ENCODE measurements at regions not wholly inside any gene's neighbourhood (a gene's known extent, or its start where the extent isn't known, plus 50 kb on each side); places are given as distances from the start of the nearest gene placed in this dataset.
A peak's percentile ranks its signal among the peaks of the same experiment; 100 is the strongest.

DNA sequence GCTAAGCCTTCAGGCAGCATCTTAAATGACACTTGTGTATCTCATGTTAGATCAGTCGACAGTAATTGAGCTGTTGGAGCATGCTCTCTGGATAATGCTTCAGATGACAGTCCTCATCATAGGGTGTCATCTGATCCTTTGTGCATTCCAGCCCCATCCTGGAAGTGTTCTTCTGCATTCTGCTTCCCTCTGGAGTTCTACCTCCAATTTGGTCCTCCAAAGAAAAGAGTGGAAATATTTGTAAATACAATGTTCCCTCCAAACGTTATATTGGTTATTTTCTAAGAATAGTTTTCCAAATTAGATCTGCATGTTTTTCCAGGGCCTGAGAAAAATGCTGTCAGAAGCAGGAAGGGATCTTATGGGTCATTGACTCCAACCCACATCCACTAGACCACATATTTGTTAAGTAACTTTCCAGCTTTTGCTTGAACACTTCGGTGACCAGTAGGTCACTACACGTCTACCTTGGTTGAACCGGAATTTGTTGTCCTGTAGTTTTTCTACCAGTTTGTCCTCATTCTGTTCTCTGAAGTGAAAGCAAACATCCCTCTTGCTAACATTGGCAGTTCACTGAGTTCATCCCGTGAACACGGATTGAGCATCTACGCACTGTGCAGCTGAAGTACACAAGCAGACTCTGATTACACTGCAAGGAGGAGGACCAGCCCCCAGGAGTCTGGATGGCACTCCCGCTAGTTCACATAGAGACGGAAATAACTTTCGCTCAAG is 136.0 kb downstream of the TLR5 start:
- TF ChIP-seq, protein P1, sequence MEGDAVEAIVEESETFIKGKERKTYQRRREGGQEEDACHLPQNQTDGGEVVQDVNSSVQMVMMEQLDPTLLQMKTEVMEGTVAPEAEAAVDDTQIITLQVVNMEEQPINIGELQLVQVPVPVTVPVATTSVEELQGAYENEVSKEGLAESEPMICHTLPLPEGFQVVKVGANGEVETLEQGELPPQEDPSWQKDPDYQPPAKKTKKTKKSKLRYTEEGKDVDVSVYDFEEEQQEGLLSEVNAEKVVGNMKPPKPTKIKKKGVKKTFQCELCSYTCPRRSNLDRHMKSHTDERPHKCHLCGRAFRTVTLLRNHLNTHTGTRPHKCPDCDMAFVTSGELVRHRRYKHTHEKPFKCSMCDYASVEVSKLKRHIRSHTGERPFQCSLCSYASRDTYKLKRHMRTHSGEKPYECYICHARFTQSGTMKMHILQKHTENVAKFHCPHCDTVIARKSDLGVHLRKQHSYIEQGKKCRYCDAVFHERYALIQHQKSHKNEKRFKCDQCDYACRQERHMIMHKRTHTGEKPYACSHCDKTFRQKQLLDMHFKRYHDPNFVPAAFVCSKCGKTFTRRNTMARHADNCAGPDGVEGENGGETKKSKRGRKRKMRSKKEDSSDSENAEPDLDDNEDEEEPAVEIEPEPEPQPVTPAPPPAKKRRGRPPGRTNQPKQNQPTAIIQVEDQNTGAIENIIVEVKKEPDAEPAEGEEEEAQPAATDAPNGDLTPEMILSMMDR (IDR thresholded peaks at IDR 0.05; ENCODE audit: insufficient read depth, low read depth, low read length) = no peak
- no peak overlapping the region for H3K4me3 ChIP-seq (ENCODE audit: low read depth, low read length)
- peak; percentile 33 for DNase-seq (ENCODE audit: low read depth)

DNA sequence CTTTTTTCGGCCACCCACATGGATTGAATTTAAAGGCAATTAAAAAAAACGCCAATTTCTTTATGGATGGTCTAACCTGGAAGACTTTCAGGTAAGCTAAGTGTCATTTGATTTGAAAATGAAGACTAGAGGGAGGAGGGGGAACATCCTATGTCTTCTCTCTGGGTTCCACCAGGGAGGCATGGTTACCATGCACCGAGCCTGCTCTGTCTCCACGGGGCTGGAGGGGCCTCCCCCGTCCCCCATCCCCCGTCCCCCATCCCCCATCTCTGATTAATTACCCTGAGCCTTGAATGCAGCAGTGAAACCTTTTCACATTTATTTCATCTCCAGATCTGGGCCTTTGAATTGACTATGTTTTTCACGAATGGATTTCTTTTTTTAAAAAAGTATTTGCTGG is 135.1 kb downstream of the TLR5 start:
- no peak for DNase-seq (ENCODE audit: low read depth)

DNA sequence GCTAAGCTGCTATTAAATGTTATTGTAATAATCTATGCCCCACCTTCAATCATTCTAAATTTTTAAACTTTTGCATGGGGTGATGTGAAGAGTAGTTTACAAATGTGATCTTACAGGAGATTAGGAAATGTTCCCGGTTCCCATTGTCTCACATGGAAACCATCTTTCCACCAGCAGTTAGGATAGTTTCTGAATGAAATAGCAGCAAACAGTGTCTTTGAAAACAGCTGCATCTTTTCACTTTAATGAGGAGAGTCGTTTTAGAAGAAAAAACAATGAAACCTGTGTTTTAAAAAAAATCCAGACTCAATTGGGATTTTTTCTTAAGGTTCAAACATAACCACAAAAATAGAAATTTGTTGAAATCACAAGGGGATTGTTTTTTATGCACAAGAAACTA is 134.2 kb downstream of the TLR5 start:
- DNase-seq (ENCODE audit: low read depth) = peak; percentile 12
- TF ChIP-seq, protein P1 (IDR thresholded peaks at IDR 0.05; ENCODE audit: insufficient read depth, low read depth, low read length) = no peak
- no peak overlapping the region for H3K4me3 ChIP-seq (ENCODE audit: low read depth, low read length)

More for the DNA sequence above, 135.1 kb downstream of the TLR5 start:
- TF ChIP-seq, protein P1 (IDR thresholded peaks at IDR 0.05; ENCODE audit: insufficient read depth, low read depth, low read length) = no peak
- no peak overlapping the region for H3K4me3 ChIP-seq (ENCODE audit: low read depth, low read length)

DNA sequence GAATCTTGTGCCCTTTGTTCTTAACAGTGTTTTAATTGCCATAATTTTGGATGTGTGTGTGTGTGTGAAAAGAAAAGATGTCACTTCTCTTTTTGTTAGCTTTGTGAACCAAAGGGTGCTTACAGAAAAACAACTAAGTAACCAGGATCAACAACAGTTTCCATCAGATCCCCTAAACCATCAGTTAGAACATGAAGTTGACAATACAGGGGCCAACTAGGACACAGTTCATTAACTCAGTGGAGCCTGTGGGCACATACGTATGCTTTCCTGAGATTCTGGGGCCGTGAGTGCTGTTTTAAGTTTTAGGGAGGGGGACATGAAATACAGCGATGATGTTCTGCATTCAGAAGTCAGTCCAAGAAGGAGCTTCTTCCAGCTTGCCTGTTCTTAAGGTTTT is 133.6 kb downstream of the TLR5 start:
- H3K4me3 ChIP-seq (ENCODE audit: low read depth, low read length) = no peak overlapping the region
- DNase-seq (ENCODE audit: low read depth) = no peak
- TF ChIP-seq, protein P1 (IDR thresholded peaks at IDR 0.05; ENCODE audit: insufficient read depth, low read depth, low read length) = no peak

DNA sequence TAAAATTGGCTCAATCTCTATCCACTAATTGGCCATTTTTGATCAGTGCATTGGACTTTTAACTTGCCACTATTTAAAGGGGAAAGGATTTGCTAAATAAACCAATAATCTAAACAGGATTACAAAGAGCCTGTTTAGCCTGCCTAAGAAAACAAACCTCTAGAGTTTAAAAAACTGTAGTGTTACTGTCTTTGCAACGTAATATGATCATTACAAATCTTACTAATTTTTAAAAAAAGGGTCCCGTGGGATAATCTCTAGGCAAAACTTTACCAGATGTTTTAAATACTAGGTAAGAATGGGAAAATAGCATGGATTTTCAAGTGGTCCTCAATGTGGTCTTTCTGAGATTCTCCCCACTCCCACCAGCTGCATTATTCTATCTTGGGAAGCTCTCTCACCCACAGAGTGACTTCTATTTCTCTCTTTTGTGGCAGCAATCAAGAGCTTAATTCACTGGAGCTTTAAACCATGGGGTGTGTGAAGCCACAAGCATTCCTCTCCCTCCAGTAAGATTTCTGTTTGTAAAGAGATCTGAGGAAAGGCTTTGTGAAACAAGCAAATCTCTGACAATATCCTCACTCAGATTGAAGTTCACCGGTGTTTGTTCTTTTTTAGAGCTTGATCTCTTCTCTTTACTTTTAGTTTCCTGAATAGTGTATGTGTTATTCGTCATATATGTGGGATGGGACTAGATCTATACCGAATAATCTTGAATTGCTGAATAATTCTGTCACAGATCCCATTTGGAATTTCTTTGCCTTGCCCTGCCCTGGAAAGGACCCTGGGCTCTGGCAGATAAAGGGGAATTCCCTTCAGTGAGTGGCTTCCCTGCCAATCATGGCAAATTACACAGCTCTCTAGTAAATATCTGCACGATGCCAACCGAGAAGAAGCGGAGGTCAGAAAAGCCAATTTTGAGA is 132.2 kb downstream of the TLR5 start:
- no peak for DNase-seq (ENCODE audit: low read depth)
- TF ChIP-seq, protein P1 (IDR thresholded peaks at IDR 0.05; ENCODE audit: insufficient read depth, low read depth, low read length) = no peak
- no peak overlapping the region for H3K4me3 ChIP-seq (ENCODE audit: low read depth, low read length)

DNA sequence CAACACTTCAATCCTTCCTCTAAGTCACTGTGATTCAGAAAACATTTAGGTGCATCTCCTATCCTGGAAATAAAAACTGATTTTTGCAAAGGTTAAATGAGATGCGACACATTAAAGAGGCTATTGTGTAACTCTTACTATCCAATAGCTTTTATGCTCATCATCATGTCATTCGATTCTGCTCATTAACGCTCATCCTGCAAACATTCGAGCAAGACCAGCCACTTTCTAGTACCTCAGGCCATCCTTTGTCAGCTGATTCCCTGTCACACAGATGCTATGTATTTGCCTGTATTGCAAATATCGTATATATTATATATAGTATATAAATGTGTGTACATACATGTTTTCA is 131.6 kb downstream of the TLR5 start:
- TF ChIP-seq, protein P1 (IDR thresholded peaks at IDR 0.05; ENCODE audit: insufficient read depth, low read depth, low read length) = no peak
- no peak for DNase-seq (ENCODE audit: low read depth)
- no peak overlapping the region for H3K4me3 ChIP-seq (ENCODE audit: low read depth, low read length)
